Loucy (cell line): ENCODE measurements at regions not wholly inside any gene's neighbourhood (a gene's known extent, or its start where the extent isn't known, plus 50 kb on each side); places are given as distances from the start of the nearest gene placed in this dataset.

Experiments
- H2AFZ ChIP-seq: fragments of 200-600 bp; sonication (generic); 2 replicates; pipeline ENCODE4 v1.6.0; 2016; ENCODE audit warnings: antibody characterized with exemption, mild to moderate bottlenecking, low read length, moderate library complexity
- H3F3A ChIP-seq: fragments of 200-600 bp; 2 replicates; pipeline ENCODE4 v1.6.0; 2016; ENCODE audit warnings: antibody characterized with exemption, low read depth, mild to moderate bottlenecking
- H3K27me3 ChIP-seq: fragments of 200-600 bp; sonication (generic); 2 replicates; pipeline ENCODE4 v1.6.1; 2014; ENCODE audit warnings: low read length, mild to moderate bottlenecking; ENCODE audit not compliant: insufficient read depth, poor library complexity, severe bottlenecking
- H3K36me3 ChIP-seq: fragments of 200-600 bp; sonication (generic); 2 replicates; pipeline ENCODE4 v1.6.1; 2016; ENCODE audit warnings: low read length; ENCODE audit not compliant: insufficient read depth
- H3K4me1 ChIP-seq: fragments of 200-600 bp; sonication (generic); 2 replicates; pipeline ENCODE4 v1.5.1; 2014; ENCODE audit warnings: low read length, mild to moderate bottlenecking; ENCODE audit not compliant: insufficient read depth, poor library complexity, severe bottlenecking
- H3K4me2 ChIP-seq: fragments of 200-600 bp; sonication (generic); 2 replicates; pipeline ENCODE4 v1.6.0; 2014; ENCODE audit warnings: antibody characterized with exemption, low read length, low read depth, mild to moderate bottlenecking; ENCODE audit not compliant: poor library complexity, severe bottlenecking
- H3K4me3 ChIP-seq: fragments of 200-600 bp; sonication (generic); 2 replicates; pipeline ENCODE4 v1.5.1; 2014; ENCODE audit warnings: low read length, mild to moderate bottlenecking, mixed read lengths; ENCODE audit not compliant: poor library complexity, severe bottlenecking
- H3K79me2 ChIP-seq: fragments of 200-600 bp; sonication (generic); 2 replicates; pipeline ENCODE4 v1.6.1; 2014; ENCODE audit warnings: low read length; ENCODE audit not compliant: insufficient read depth
- H3K9ac ChIP-seq: fragments of 200-600 bp; sonication (generic); 2 replicates; pipeline ENCODE4 v1.6.0; 2014; ENCODE audit warnings: mild to moderate bottlenecking, low read depth, low read length, moderate library complexity; ENCODE audit not compliant: poor library complexity, severe bottlenecking
- H3K9me2 ChIP-seq: fragments of 200-600 bp; sonication (generic); replicated peaks from 2 replicates; pipeline ENCODE4 v1.6.1; 2016; ENCODE audit warnings: low read depth, low read length, mixed read lengths
- H3K9me3 ChIP-seq: fragments of 200-600 bp; sonication (generic); 2 replicates; pipeline ENCODE4 v1.6.1; 2014; ENCODE audit warnings: mild to moderate bottlenecking, antibody characterized with exemption, low read length, low read depth; ENCODE audit not compliant: insufficient read depth
- H4K20me1 ChIP-seq: fragments of 200-600 bp; sonication (generic); 2 replicates; pipeline ENCODE4 v1.6.0; 2014; ENCODE audit warnings: antibody characterized with exemption, low read length, mild to moderate bottlenecking; ENCODE audit not compliant: insufficient read depth, poor library complexity, severe bottlenecking
- EZH2phosphoT487 ChIP-seq: fragments of 200-600 bp; IDR thresholded peaks from 2 replicates; pipeline ENCODE4 v1.6.1; 2018; ENCODE audit warnings: antibody characterized with exemption, mild to moderate bottlenecking, moderate library complexity, borderline replicate concordance
- TF ChIP-seq, protein P1 (sequence below): fragments of 200-600 bp; sonication (generic); conservative IDR thresholded peaks from 2 replicates; pipeline ENCODE4 v1.5.1; 2014; ENCODE audit warnings: mild to moderate bottlenecking, antibody characterized with exemption, low read length

DNA sequence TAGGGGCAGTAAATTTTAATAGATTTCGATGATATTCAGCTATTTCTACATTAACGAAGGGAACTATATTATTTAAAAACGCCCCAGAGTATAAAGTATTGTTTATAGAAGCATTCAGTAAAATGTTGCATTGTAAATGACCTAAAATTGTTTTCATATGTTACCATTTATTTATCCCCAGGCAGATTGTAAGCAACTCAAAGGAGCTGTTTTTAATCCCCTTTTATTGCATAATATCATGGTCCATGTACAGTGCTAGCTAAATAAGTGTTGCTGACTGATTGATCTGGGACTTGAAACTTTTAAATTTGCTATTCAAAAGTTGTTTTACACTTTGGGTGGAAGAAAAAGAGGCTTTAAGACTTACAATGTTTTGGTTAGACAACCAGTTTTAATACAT is 199.0 kb upstream of the SLC38A2 start:
- no peaks in the 10 kb centered on the region for H3K79me2 ChIP-seq
- H3K9me3 ChIP-seq = peaks cover 17% of the 10 kb centered on the region
- H3F3A ChIP-seq = no peaks in the 10 kb centered on the region
- no peaks in the 10 kb centered on the region for H4K20me1 ChIP-seq
- H2AFZ ChIP-seq = no peak overlapping the region
- no peak for TF ChIP-seq EZH2phosphoT487
- TF ChIP-seq, protein P1, sequence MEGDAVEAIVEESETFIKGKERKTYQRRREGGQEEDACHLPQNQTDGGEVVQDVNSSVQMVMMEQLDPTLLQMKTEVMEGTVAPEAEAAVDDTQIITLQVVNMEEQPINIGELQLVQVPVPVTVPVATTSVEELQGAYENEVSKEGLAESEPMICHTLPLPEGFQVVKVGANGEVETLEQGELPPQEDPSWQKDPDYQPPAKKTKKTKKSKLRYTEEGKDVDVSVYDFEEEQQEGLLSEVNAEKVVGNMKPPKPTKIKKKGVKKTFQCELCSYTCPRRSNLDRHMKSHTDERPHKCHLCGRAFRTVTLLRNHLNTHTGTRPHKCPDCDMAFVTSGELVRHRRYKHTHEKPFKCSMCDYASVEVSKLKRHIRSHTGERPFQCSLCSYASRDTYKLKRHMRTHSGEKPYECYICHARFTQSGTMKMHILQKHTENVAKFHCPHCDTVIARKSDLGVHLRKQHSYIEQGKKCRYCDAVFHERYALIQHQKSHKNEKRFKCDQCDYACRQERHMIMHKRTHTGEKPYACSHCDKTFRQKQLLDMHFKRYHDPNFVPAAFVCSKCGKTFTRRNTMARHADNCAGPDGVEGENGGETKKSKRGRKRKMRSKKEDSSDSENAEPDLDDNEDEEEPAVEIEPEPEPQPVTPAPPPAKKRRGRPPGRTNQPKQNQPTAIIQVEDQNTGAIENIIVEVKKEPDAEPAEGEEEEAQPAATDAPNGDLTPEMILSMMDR = no peak
- no peak overlapping the region for H3K4me3 ChIP-seq
- H3K4me1 ChIP-seq = peaks cover 5% of the 10 kb centered on the region
- no peaks in the 10 kb centered on the region for H3K27me3 ChIP-seq
- H3K9ac ChIP-seq = no peak overlapping the region
- no peaks in the 10 kb centered on the region; the same call in 1 of the 2 replicates for H3K36me3 ChIP-seq
- H3K4me2 ChIP-seq = no peak overlapping the region
- no peaks in the 10 kb centered on the region for H3K9me2 ChIP-seq

DNA sequence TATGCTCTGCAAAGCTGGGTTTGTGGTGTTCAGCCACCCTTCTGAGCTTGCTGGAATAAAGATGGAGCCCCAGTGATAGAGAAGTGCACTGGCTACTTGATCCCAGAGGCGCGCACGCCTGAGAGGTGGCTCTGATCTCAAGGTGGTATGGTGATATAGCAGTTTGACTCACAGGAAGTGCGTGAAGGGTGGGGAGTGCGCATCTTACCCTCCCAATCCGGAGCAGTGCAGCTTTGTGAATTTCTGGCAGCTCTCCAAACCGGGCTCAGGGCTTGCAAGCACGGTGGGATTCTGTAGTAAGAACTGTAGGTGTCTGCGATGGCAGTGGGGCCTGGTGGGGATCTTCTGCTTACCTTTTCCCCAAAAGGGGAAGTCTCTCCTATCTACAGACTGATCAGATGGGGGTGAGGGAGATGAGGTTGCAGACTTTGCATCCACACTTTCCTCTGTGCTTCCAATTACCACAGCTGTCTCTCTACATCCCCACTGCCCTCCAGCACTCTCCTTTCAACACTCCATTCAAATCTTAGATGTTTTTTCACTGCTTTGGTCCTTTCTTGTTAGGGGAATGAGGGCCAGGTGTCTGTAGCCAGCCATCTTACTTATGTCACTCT is 197.4 kb upstream of the SLC38A2 start:
- no peak overlapping the region for H3K9ac ChIP-seq
- H3F3A ChIP-seq = no peaks in the 10 kb centered on the region
- H3K4me2 ChIP-seq = no peak overlapping the region

DNA sequence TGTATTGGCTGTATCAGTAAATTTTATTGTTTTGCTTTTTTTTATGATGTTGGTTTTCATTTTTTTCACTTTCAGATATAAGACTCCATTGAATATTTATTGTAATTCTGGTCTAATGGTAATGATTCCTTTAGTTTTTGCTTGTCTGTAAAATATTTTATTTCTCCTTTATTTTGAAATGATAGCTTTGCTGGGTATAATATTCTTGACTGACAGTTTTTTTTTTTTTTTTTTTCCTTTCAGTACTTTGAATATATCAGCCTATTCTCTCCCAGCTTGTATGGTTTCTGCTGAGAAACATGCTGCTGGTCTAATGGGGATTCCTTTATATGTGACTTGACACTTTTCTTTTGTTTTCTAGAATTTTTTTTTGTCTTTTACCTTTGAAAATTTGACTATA is 195.1 kb upstream of the SLC38A2 start:
- Histone ChIP-seq H3K4me3 (no peak overlapping the region), H4K20me1 (no peaks in the 10 kb centered on the region), H3K4me1 (peaks cover 5% of the 10 kb centered on the region), H3K79me2 (no peaks in the 10 kb centered on the region), H3K9ac (no peak overlapping the region), H3K36me3 (no peaks in the 10 kb centered on the region; the same call in 1 of the 2 replicates), H3K9me3 (peaks cover 28% of the 10 kb centered on the region), H3K4me2 (no peak overlapping the region), H3K9me2 (no peaks in the 10 kb centered on the region), H3K27me3 (no peaks in the 10 kb centered on the region), H2AFZ (no peak overlapping the region), H3F3A (no peaks in the 10 kb centered on the region)
- TF ChIP-seq, protein P1 = no peak
- TF ChIP-seq EZH2phosphoT487 = no peak

More for the DNA sequence above, 197.4 kb upstream of the SLC38A2 start:
- TF ChIP-seq, protein P1 = no peak
- TF ChIP-seq EZH2phosphoT487 = no peak
- Histone ChIP-seq H3K9me3 (peaks cover 24% of the 10 kb centered on the region), H3K9me2 (no peaks in the 10 kb centered on the region), H3K27me3 (no peaks in the 10 kb centered on the region), H3K4me1 (peaks cover 5% of the 10 kb centered on the region), H3K79me2 (no peaks in the 10 kb centered on the region), H3K4me3 (no peak overlapping the region), H2AFZ (no peak overlapping the region), H3K36me3 (no peaks in the 10 kb centered on the region; the same call in 1 of the 2 replicates), H4K20me1 (no peaks in the 10 kb centered on the region)
